Esophagus squamous epithelium (tissue), 5 donors: ENCODE measurements at regions not wholly inside any gene's neighbourhood (a gene's known extent, or its start where the extent isn't known, plus 50 kb on each side); places are given as distances from the start of the nearest gene placed in this dataset.
"Not testable (repeated sequence)": the region's sequence is repeated elsewhere in the genome, so short reads cannot be mapped to it uniquely, and the experiment has no call there.

Experiments used
- DNase-seq: peaks from one replicate; lab custom pipeline; 2025; lab: John Stamatoyannopoulos, UW
- H3K27ac ChIP-seq, 4 donors: fragments of 200-600 bp; sonication (generic); one replicate each; pipeline ENCODE4 v1.5.1; 2016 to 2019; ENCODE audit warnings: mild to moderate bottlenecking in 1 of 4
- H3K27me3 ChIP-seq, 4 donors: fragments of 200-600 bp; sonication (generic); 1 replicate in 3 of 4; 2 replicates in 1 of 4; pipeline versions ENCODE4 v1.5.1 to v1.6.0; 2017 to 2021; ENCODE audit warnings: antibody characterized with exemption in 1 of 4
- H3K36me3 ChIP-seq, 3 donors: fragments of 200-600 bp; sonication (generic); one replicate each; pipeline ENCODE4 v1.5.1; 2016 to 2019
- H3K4me1 ChIP-seq, 3 donors: fragments of 200-600 bp; sonication (generic); one replicate each; pipeline ENCODE4 v1.5.1; 2017 to 2019
- H3K4me3 ChIP-seq, 4 donors: fragments of 200-600 bp; sonication (generic); 1 replicate in 3 of 4; 2 replicates in 1 of 4; pipeline ENCODE4 v1.5.1; 2016 to 2019; ENCODE audit warnings: mild to moderate bottlenecking in 2 of 4, moderate library complexity in 1 of 4
- H3K9me3 ChIP-seq, 3 donors: fragments of 200-600 bp; sonication (generic); one replicate each; pipeline ENCODE4 v1.5.1; 2016 to 2019
- CTCF ChIP-seq, 6 experiments: fragments of 450-650 bp in 4 of 6; fragments of 200-600 bp in 2 of 6; sonication (generic) in 2 of 6; IDR thresholded peaks; one replicate each; pipeline ENCODE4 v1.5.1; 2016 to 2019; ENCODE audit warnings: antibody characterized with exemption in 6 of 6, mild to moderate bottlenecking in 4 of 6, moderate library complexity in 4 of 6
- POLR2A ChIP-seq, 4 donors: fragments of 450-650 bp; IDR thresholded peaks; one replicate each; pipeline ENCODE4 v1.6.1; 2017; ENCODE audit warnings: antibody characterized with exemption in 4 of 4, mild to moderate bottlenecking in 4 of 4, moderate library complexity in 3 of 4
- WGBS, 2 donors: methylation state at CpG; one replicate each; pipeline ENCODE4 v1.1.5; 2018; 5-methylcytosine and 5-hydroxymethylcytosine counted together
- intact Hi-C: fragments of 100-400 bp; cut with DNase I; formaldehyde crosslinking; loops from one replicate; pipeline ENCODE4 v1.15.0; 2022
- donor health status: DM: yes; HTN: yes; CAD: no.

- no peaks in the 10 kb centered on the region for H3K36me3 ChIP-seq
- peaks cover 0 to 6% (median 0%) of the 10 kb centered on the region in 3 donors for H3K4me1 ChIP-seq
- H3K27me3 ChIP-seq = no peaks in the 10 kb centered on the region
- no peak overlapping the region for H3K4me3 ChIP-seq
- no peak overlapping the region for H3K27ac ChIP-seq
- no peak for DNase-seq
- TF ChIP-seq CTCF (IDR thresholded peaks at IDR 0.05) = no peak
- TF ChIP-seq POLR2A (IDR thresholded peaks at IDR 0.05) = no peak
- intact Hi-C loops = no loop called here
- WGBS, 2 donors = 75 to 88% methylated on average over 8 of the region's 9 CpGs
- H3K9me3 ChIP-seq = no peaks in the 10 kb centered on the region
Measured at GRCh38 chr9:129428864-129429577, 191.9 kb downstream of the C9orf50 start.

- no peak overlapping the region for H3K4me3 ChIP-seq
- H3K27ac ChIP-seq = no peak overlapping the region
- no peaks in the 10 kb centered on the region for H3K9me3 ChIP-seq
- 64 to 76% methylated on average over 9 of the region's 9 CpGs for WGBS, 2 donors
- no peaks in the 10 kb centered on the region for H3K36me3 ChIP-seq
- TF ChIP-seq POLR2A (IDR thresholded peaks at IDR 0.05) (no peak), CTCF (IDR thresholded peaks at IDR 0.05) (no peak)
- intact Hi-C loops = no loop called here
- H3K27me3 ChIP-seq = no peaks in the 10 kb centered on the region
- DNase-seq = no peak
- H3K4me1 ChIP-seq = peaks cover 5 to 19% (median 11%) of the 10 kb centered on the region in 3 donors
Measured at GRCh38 chr9:129427149-129427548, 193.8 kb downstream of the C9orf50 start.

- DNase-seq, H3K27me3 ChIP-seq, intact Hi-C loops, H3K4me3 ChIP-seq, H3K36me3 ChIP-seq, H3K27ac ChIP-seq, H3K9me3 ChIP-seq: not testable (repeated sequence)
- WGBS, 2 donors = 86 to 94% methylated on average over 6 to 8 of the region's 8 CpGs
- H3K4me1 ChIP-seq = peaks cover 5 to 18% (median 12%) of the 10 kb centered on the region in 3 donors
Measured at GRCh38 chr9:129423755-129424154, 197.1 kb downstream of the C9orf50 start.

- intact Hi-C loops = no loop called here
Measured at GRCh38 chr9:129423216-129423615, 197.7 kb downstream of the C9orf50 start.

GRCh38 chr9:129422843-129423192 lies 198.1 kb downstream of the C9orf50 start:
- WGBS, 2 donors = 38% methylated on average over 2 of the region's 12 CpGs; no CpG with 5 or more reads in 1 of the 2 donors
- H3K4me3 ChIP-seq = no peak overlapping the region
- no peaks in the 10 kb centered on the region for H3K27me3 ChIP-seq
- TF ChIP-seq CTCF (IDR thresholded peaks at IDR 0.05) (no peak), POLR2A (IDR thresholded peaks at IDR 0.05) (no peak)
- H3K4me1 ChIP-seq = peaks cover 5 to 16% (median 12%) of the 10 kb centered on the region in 3 donors
- H3K27ac ChIP-seq = peak overlapping the region in 3 of 4 donors; percentile 15 to 27 (median 16)
- H3K36me3 ChIP-seq = no peaks in the 10 kb centered on the region
- no peak for DNase-seq
- intact Hi-C loops = no loop called here
- H3K9me3 ChIP-seq = no peaks in the 10 kb centered on the region

More at GRCh38 chr9:129423216-129423615, 197.7 kb downstream of the C9orf50 start:
- Histone ChIP-seq H3K4me1 (peaks cover 5 to 16% (median 12%) of the 10 kb centered on the region in 3 donors), H3K27ac (peak overlapping the region in 3 of 4 donors; percentile 15 to 27 (median 16)), H3K4me3 (no peak overlapping the region), H3K27me3 (no peaks in the 10 kb centered on the region), H3K36me3 (no peaks in the 10 kb centered on the region), H3K9me3 (no peaks in the 10 kb centered on the region)
- 71 to 75% methylated on average over 4 to 6 of the region's 6 CpGs for WGBS, 2 donors
- TF ChIP-seq POLR2A (IDR thresholded peaks at IDR 0.05) = no peak
- no peak for TF ChIP-seq CTCF (IDR thresholded peaks at IDR 0.05)
- no peak for DNase-seq
